MCF 10A (cell line): ENCODE measurements at regions not wholly inside any gene's neighbourhood (a gene's known extent, or its start where the extent isn't known, plus 50 kb on each side); places are given as distances from the start of the nearest gene placed in this dataset.

ENCODE experiments used
- BruUV-seq: library from RNA; stranded (reverse); fragments of 400-500 nt; replicated peaks from 2 replicates; lab custom pipeline; 2021; lab: Mats Ljungman, UMichigan
- CTCF ChIA-PET: fragments of 300-600 bp; sonication (Branson Sonifier 250); formaldehyde crosslinking; extraction: SDS; loops from one replicate; lab custom pipeline; 2021; ENCODE audit warnings: antibody characterized with exemption, inconsistent platforms; lab: Yijun Ruan, JAX
- POLR2A ChIA-PET: fragments of 300-600, 350-650 bp; sonication (Branson Sonifier 250); formaldehyde crosslinking; extraction: SDS; loops from one replicate; lab custom pipeline; 2020; ENCODE audit warnings: antibody characterized with exemption, inconsistent platforms; lab: Yijun Ruan, JAX
- DNase-seq: peaks from one replicate; pipeline ENCODE4 v3.0.0-alpha.2; 2018; ENCODE audit not compliant: unreplicated experiment
- H3K27ac Mint-ChIP-seq: one replicate; pipeline ENCODE4 v1.8.0; 2022; ENCODE audit warnings: mild to moderate bottlenecking, low read depth, mixed read lengths; ENCODE audit not compliant: unreplicated experiment
- H3K27me3 Mint-ChIP-seq: one replicate; pipeline ENCODE4 v1.8.0; 2022; ENCODE audit warnings: mixed read lengths; ENCODE audit not compliant: insufficient read depth, unreplicated experiment
- H3K36me3 Mint-ChIP-seq: one replicate; pipeline ENCODE4 v1.8.0; 2022; ENCODE audit warnings: mild to moderate bottlenecking, moderate library complexity, mixed read lengths; ENCODE audit not compliant: insufficient read depth, unreplicated experiment
- H3K4me1 Mint-ChIP-seq: one replicate; pipeline ENCODE4 v1.8.0; 2022; ENCODE audit warnings: mixed read lengths; ENCODE audit not compliant: insufficient read depth, unreplicated experiment
- H3K4me3 Mint-ChIP-seq: one replicate; pipeline ENCODE4 v1.8.0; 2022; ENCODE audit warnings: mild to moderate bottlenecking, moderate library complexity, mixed read lengths; ENCODE audit not compliant: unreplicated experiment
- H3K9me3 Mint-ChIP-seq: one replicate; pipeline ENCODE4 v1.8.0; 2022; ENCODE audit warnings: mixed read lengths; ENCODE audit not compliant: unreplicated experiment
- intact Hi-C: fragments of 100-400 bp; cut with micrococcal nuclease; formaldehyde crosslinking; loops from 2 replicates; pipeline ENCODE4 v1.14.1; 2022
- TF ChIP-seq, protein P1 (sequence below): fragments of 200-600 bp; IDR thresholded peaks from one replicate; pipeline ENCODE4 v1.8.0; 2022; ENCODE audit warnings: antibody characterized with exemption, mild to moderate bottlenecking; ENCODE audit not compliant: unreplicated experiment

DNA sequence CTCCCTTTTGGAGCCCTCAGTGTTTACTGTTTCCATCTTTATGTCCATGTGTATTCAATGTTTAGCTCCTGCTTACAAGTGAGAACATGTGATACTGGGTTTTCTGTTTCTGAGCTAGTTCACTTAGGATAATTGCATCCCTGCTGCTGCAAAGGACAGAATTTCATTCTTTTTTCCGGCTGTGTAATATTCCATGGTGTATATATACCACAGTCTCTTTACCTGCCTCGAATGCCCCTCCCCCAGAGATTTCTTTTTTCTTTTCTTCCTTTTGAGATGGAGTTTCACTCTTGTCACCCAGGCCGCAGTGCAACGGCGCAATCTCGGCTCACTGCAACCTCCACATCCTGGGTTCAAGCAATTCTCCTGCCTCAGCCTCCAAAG, 60.9 kb downstream of the RMI2 start:
- no peaks in the 10 kb centered on the region for H3K9me3 Mint-ChIP-seq
- CTCF ChIA-PET: interaction anchor here (0.6 to 7.7 kb wide), 30 partner anchors 9 to 453 kb away, joined by 3 to 123 read pairs (median 5); no protein-coding TSS in a partner anchor
- TF ChIP-seq, protein P1, sequence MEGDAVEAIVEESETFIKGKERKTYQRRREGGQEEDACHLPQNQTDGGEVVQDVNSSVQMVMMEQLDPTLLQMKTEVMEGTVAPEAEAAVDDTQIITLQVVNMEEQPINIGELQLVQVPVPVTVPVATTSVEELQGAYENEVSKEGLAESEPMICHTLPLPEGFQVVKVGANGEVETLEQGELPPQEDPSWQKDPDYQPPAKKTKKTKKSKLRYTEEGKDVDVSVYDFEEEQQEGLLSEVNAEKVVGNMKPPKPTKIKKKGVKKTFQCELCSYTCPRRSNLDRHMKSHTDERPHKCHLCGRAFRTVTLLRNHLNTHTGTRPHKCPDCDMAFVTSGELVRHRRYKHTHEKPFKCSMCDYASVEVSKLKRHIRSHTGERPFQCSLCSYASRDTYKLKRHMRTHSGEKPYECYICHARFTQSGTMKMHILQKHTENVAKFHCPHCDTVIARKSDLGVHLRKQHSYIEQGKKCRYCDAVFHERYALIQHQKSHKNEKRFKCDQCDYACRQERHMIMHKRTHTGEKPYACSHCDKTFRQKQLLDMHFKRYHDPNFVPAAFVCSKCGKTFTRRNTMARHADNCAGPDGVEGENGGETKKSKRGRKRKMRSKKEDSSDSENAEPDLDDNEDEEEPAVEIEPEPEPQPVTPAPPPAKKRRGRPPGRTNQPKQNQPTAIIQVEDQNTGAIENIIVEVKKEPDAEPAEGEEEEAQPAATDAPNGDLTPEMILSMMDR: no peak
- H3K36me3 Mint-ChIP-seq: no peaks in the 10 kb centered on the region
- H3K27ac Mint-ChIP-seq: no peak overlapping the region
- BruUV-seq: no TSS peak
- DNase-seq: no peak
- peaks cover 11% of the 10 kb centered on the region for H3K27me3 Mint-ChIP-seq
- no peaks in the 10 kb centered on the region for H3K4me1 Mint-ChIP-seq
- no peak overlapping the region for H3K4me3 Mint-ChIP-seq
- intact Hi-C loops: loop anchor here (5.0 kb wide), 3 partner anchors 126 to 661 kb away; no protein-coding TSS in a partner anchor
- POLR2A ChIA-PET: interaction anchor here (0.9 to 1.1 kb wide), 2 partner anchors 234 to 238 kb away, joined by 3 to 4 read pairs; no protein-coding TSS in a partner anchor

DNA sequence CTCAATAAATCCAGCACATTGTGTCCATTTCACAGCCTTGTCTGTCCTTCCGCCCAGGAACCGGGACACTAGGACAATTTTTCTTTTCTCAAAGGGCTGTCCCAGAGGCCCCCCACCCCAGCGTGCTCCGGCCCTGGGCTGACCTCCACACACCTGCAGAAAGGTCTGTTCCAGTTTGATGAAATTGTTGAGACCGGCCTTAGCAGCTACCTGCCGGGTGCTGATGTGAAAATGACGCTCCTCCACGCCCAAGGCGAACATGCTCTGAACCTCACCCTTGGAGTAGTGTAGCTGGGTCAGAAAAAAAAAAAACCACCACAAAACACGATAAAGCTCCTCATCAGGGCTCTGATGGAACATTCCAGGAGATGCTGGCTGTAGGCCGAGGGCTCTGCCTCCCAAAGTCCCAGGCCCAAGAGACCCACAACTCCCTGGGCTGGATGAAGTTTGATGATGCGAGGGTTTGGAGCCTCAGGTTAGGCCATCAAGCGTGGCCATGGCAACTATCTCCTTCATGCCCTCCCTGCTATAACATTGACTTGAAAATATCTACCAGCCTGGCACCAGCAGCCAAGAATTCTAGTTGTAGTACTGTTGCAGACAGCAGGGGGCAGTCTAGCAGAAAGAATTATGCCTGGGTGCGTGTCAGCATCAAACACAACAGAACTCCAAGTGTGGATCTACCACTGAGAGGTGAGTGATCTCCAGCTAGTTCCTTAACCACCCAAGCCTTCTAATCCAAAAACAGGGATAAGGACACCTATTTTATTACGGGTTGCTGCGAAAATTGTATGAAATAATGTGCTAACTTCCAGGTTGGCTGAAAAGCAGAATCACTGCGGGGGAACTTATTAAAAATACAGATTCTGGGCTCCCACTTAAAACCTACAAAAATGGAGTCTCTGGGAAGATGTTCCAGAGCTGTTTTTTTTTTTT, 62.1 kb downstream of the RMI2 start:
- Mint-ChIP-seq H3K4me1 (no peaks in the 10 kb centered on the region), H3K4me3 (no peak overlapping the region), H3K27ac (no peak overlapping the region), H3K27me3 (peaks cover 11% of the 10 kb centered on the region), H3K36me3 (no peaks in the 10 kb centered on the region), H3K9me3 (no peaks in the 10 kb centered on the region)
- TF ChIP-seq, protein P1: peak; percentile 72
- intact Hi-C loops: loop anchor here (1.0 to 5.0 kb wide), 5 partner anchors 125 to 660 kb away; no protein-coding TSS in a partner anchor
- CTCF ChIA-PET: interaction anchor here (0.5 to 7.7 kb wide), 47 partner anchors 10 to 462 kb away, joined by 3 to 123 read pairs (median 5); partner anchors contain the start of genes SOCS1 and TXNDC11
- POLR2A ChIA-PET: interaction anchor here (0.6 to 2.8 kb wide), 7 partner anchors 127 to 307 kb away, joined by 3 to 12 read pairs (median 3); no protein-coding TSS in a partner anchor
- no TSS peak for BruUV-seq
- peak; percentile 81 for DNase-seq

DNA sequence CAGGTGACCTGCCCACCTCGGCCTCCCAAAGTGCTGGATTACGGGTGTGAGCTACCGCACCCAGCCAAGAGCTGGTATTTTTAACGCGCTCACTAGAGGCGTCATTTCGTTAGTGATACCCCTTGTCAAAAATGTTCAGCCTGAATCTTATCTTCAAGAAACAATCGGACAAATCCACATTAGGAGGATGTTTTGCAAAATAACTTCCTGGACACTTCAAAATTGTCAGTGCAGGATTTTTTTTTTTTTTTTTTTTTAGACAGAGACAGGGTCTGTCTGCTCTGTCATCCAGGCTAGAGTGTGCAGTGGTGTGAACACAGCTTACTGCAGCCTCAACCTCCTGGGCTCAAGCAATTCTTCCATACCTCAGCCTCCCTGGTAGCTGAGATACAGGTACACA, 63.0 kb downstream of the RMI2 start:
- intact Hi-C loops: loop anchor here (5.0 kb wide), 3 partner anchors 124 to 659 kb away; no protein-coding TSS in a partner anchor
- no TSS peak for BruUV-seq
- TF ChIP-seq, protein P1: no peak
- CTCF ChIA-PET: interaction anchor here (0.5 to 7.7 kb wide), 33 partner anchors 11 to 450 kb away, joined by 3 to 123 read pairs (median 5); no protein-coding TSS in a partner anchor
- Mint-ChIP-seq H3K4me3 (no peak overlapping the region), H3K36me3 (no peaks in the 10 kb centered on the region), H3K4me1 (no peaks in the 10 kb centered on the region), H3K27me3 (peaks cover 11% of the 10 kb centered on the region), H3K9me3 (no peaks in the 10 kb centered on the region), H3K27ac (no peak overlapping the region)
- POLR2A ChIA-PET: interaction anchor here (0.7 to 2.8 kb wide), 7 partner anchors 89 to 251 kb away, joined by 3 to 12 read pairs (median 4); partner anchors contain the start of gene LITAF
- DNase-seq: no peak
